ENCODE measurements at regions not wholly inside any gene's neighbourhood (a gene's known extent, or its start where the extent isn't known, plus 50 kb on each side); places are given as distances from the start of the nearest gene placed in this dataset.

- TF ChIP-seq, protein P1, sequence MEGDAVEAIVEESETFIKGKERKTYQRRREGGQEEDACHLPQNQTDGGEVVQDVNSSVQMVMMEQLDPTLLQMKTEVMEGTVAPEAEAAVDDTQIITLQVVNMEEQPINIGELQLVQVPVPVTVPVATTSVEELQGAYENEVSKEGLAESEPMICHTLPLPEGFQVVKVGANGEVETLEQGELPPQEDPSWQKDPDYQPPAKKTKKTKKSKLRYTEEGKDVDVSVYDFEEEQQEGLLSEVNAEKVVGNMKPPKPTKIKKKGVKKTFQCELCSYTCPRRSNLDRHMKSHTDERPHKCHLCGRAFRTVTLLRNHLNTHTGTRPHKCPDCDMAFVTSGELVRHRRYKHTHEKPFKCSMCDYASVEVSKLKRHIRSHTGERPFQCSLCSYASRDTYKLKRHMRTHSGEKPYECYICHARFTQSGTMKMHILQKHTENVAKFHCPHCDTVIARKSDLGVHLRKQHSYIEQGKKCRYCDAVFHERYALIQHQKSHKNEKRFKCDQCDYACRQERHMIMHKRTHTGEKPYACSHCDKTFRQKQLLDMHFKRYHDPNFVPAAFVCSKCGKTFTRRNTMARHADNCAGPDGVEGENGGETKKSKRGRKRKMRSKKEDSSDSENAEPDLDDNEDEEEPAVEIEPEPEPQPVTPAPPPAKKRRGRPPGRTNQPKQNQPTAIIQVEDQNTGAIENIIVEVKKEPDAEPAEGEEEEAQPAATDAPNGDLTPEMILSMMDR (optimal IDR thresholded peaks at IDR 0.05 in 1 of 3, IDR thresholded peaks at IDR 0.05 in 1 of 3, conservative IDR thresholded peaks at IDR 0.05 in 1 of 3; ENCODE audit: extremely low read depth in 1 of 3, insufficient read depth in 2 of 3, low read length in 3 of 3) = no peak
- TF ChIP-seq EZH2 (IDR thresholded peaks at IDR 0.05; ENCODE audit: low read length) = no peak
Measured at GRCh38 chr14:77989441-77989991, 180.7 kb upstream of the NRXN3 start.

Data from keratinocyte (primary cell).